RKO (cell line): ENCODE measurements at regions not wholly inside any gene's neighbourhood (a gene's known extent, or its start where the extent isn't known, plus 50 kb on each side); places are given as distances from the start of the nearest gene placed in this dataset.
A peak's percentile ranks its signal among the peaks of the same experiment; 100 is the strongest.
"Not testable (repeated sequence)": the region's sequence is repeated elsewhere in the genome, so short reads cannot be mapped to it uniquely, and the experiment has no call there.

Source experiments
- DNase-seq: peaks from one replicate; pipeline ENCODE4 v3.0.0-alpha.2; 2016; ENCODE audit warnings: low spot score

- DNase-seq = no peak
Observed at GRCh38 chr5:111976705-111977435, 219.9 kb upstream of the NREP start.

GRCh38 chr5:111975133-111975532 lies 218.1 kb upstream of the NREP start:
- no peak for DNase-seq

GRCh38 chr5:111973961-111974360 lies 217.0 kb upstream of the NREP start:
- no peak for DNase-seq

GRCh38 chr5:111972548-111972947 lies 215.6 kb upstream of the NREP start:
- no peak for DNase-seq

GRCh38 chr5:111972080-111972479 lies 215.1 kb upstream of the NREP start:
- no peak for DNase-seq

- no peak for DNase-seq
Observed at GRCh38 chr5:111968459-111968858, 211.5 kb upstream of the NREP start.

GRCh38 chr5:111967463-111967862 lies 210.5 kb upstream of the NREP start:
- no peak for DNase-seq

- DNase-seq = no peak
Observed at GRCh38 chr5:111966290-111966689, 209.3 kb upstream of the NREP start.

- no peak for DNase-seq
Observed at GRCh38 chr5:111963555-111963954, 206.6 kb upstream of the NREP start.

GRCh38 chr5:111962906-111963305 lies 205.9 kb upstream of the NREP start:
- DNase-seq = no peak

- no peak for DNase-seq
Observed at GRCh38 chr5:111961862-111962261, 204.9 kb upstream of the NREP start.

- no peak for DNase-seq
Observed at GRCh38 chr5:111960476-111961215, 203.7 kb upstream of the NREP start.

- DNase-seq = no peak
Observed at GRCh38 chr5:111958851-111959250, 201.9 kb upstream of the NREP start.

GRCh38 chr5:111956765-111957164 lies 199.8 kb upstream of the NREP start:
- DNase-seq = not testable (repeated sequence)

GRCh38 chr5:111954516-111955395 lies 197.8 kb upstream of the NREP start:
- DNase-seq = no peak

GRCh38 chr5:111953351-111954127 lies 196.5 kb upstream of the NREP start:
- no peak for DNase-seq

- DNase-seq = no peak
Observed at GRCh38 chr5:111952555-111952954, 195.6 kb upstream of the NREP start.

- no peak for DNase-seq
Observed at GRCh38 chr5:111950660-111951059, 193.7 kb upstream of the NREP start.

GRCh38 chr5:111948092-111948841 lies 191.3 kb upstream of the NREP start:
- peak; percentile 30 for DNase-seq

GRCh38 chr5:111946556-111946955 lies 189.6 kb upstream of the NREP start:
- no peak for DNase-seq

GRCh38 chr5:111945535-111945934 lies 188.5 kb upstream of the NREP start:
- no peak for DNase-seq
